Breast epithelium (tissue), 4 donors: ENCODE measurements at regions not wholly inside any gene's neighbourhood (a gene's known extent, or its start where the extent isn't known, plus 50 kb on each side); places are given as distances from the start of the nearest gene placed in this dataset.

Experiments used
- DNase-seq, 2 donors: peaks; one replicate each; pipeline ENCODE4 v3.0.0-alpha.2; 2019; ENCODE audit warnings: low spot score in 2 of 2
- H3K27ac ChIP-seq, 2 donors: fragments of 200-600 bp; sonication (generic) in 1 of 2; one replicate each; pipeline ENCODE4 v1.5.1; 2016 to 2019; ENCODE audit warnings: mild to moderate bottlenecking in 1 of 2
- H3K27me3 ChIP-seq, 2 donors: fragments of 200-600 bp; sonication (generic) in 1 of 2; one replicate each; pipeline versions ENCODE4 v1.5.1 to v1.6.0; 2017 to 2019; ENCODE audit warnings: control low read depth in 1 of 2, mild to moderate bottlenecking in 1 of 2
- H3K36me3 ChIP-seq: fragments of 200-600 bp; one replicate; pipeline ENCODE4 v1.5.1; 2019
- H3K4me1 ChIP-seq, 2 donors: fragments of 200-600 bp; sonication (generic); one replicate each; pipeline ENCODE4 v1.5.1; 2016 to 2019; ENCODE audit warnings: control low read depth in 1 of 2
- H3K4me3 ChIP-seq, 3 donors: fragments of 200-600 bp; sonication (generic); 1 replicate in 2 of 3; 2 replicates in 1 of 3; pipeline ENCODE4 v1.5.1; 2016 to 2019; ENCODE audit warnings: mild to moderate bottlenecking in 3 of 3, moderate library complexity in 2 of 3
- H3K9me3 ChIP-seq, 2 donors: fragments of 200-600 bp; sonication (generic) in 1 of 2; one replicate each; pipeline ENCODE4 v1.5.1; 2016 to 2019; ENCODE audit warnings: control low read depth in 1 of 2
- POLR2A ChIP-seq: fragments of 450-650 bp; IDR thresholded peaks from one replicate; pipeline ENCODE4 v1.6.1; 2016; ENCODE audit warnings: antibody characterized with exemption, mild to moderate bottlenecking, moderate library complexity
- POLR2AphosphoS5 ChIP-seq, 3 donors: sonication (generic); formaldehyde crosslinking; IDR thresholded peaks; one replicate each; pipeline ENCODE4 v1.6.1; 2017; ENCODE audit warnings: antibody characterized with exemption in 3 of 3
- intact Hi-C: fragments of 100-400 bp; cut with DNase I; formaldehyde crosslinking; loops from one replicate; pipeline ENCODE4 v1.15.1; 2023; ENCODE audit warnings: low total_unique reads
- TF ChIP-seq, protein P1 (sequence below), 3 donors: fragments of 450-650 bp; IDR thresholded peaks; one replicate each; pipeline ENCODE4 v1.5.1; 2016 to 2017; ENCODE audit warnings: antibody characterized with exemption in 3 of 3, mild to moderate bottlenecking in 3 of 3, moderate library complexity in 3 of 3

DNA sequence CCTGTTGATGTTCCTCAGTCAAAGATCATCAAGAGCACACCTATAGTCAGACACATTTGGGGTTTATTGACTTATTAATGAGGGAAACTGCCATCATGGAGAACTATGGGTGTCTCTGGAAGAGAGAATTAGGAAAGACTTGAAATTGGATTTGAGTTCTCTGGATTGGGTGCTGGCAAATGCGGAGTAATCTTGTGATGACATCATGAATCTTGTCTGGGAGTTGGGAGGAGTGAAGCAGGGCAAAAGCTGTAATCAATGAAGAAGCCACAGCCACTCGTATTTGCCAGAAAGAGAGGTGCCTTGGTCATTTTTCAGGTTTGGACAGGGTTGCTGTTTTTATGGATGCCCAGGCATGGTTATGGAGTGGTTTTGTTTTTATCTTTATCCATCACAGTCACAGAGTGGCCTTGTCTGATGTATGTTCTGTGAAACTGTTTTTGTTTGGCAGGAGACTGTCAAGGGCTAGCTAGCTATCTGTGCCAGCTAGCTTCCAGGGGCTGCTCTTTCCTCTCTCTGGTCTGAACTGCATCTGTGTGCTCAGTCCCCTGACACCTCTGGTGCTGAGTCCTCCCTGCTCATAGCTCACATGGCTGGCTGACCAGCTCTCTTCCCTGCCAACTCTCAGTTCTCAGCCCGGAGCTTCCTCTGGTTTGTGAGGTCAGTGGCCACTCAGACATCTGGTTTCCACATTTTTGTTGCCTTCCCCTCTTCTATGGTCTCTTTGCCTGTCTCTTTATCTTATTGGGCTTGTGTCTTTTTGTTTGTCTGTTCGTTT is 193.4 kb upstream of the RMP24 start:
- Histone ChIP-seq H3K4me3 (no peak overlapping the region), H3K9me3 (no peaks in the 10 kb centered on the region), H3K27ac (no peak overlapping the region), H3K27me3 (no peaks in the 10 kb centered on the region), H3K36me3 (no peaks in the 10 kb centered on the region), H3K4me1 (no peaks in the 10 kb centered on the region)
- DNase-seq: no peak
- TF ChIP-seq, protein P1, sequence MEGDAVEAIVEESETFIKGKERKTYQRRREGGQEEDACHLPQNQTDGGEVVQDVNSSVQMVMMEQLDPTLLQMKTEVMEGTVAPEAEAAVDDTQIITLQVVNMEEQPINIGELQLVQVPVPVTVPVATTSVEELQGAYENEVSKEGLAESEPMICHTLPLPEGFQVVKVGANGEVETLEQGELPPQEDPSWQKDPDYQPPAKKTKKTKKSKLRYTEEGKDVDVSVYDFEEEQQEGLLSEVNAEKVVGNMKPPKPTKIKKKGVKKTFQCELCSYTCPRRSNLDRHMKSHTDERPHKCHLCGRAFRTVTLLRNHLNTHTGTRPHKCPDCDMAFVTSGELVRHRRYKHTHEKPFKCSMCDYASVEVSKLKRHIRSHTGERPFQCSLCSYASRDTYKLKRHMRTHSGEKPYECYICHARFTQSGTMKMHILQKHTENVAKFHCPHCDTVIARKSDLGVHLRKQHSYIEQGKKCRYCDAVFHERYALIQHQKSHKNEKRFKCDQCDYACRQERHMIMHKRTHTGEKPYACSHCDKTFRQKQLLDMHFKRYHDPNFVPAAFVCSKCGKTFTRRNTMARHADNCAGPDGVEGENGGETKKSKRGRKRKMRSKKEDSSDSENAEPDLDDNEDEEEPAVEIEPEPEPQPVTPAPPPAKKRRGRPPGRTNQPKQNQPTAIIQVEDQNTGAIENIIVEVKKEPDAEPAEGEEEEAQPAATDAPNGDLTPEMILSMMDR (IDR thresholded peaks at IDR 0.05): no peak
- no peak for TF ChIP-seq POLR2A
- TF ChIP-seq POLR2AphosphoS5 (IDR thresholded peaks at IDR 0.05): no peak
- intact Hi-C loops: loop anchor here (5.0 kb wide), 1 partner anchor 912 kb away; no protein-coding TSS in a partner anchor

GRCh38 chr18:35780937-35781336 is 191.5 kb upstream of the RMP24 start:
- no peaks in the 10 kb centered on the region for H3K9me3 ChIP-seq
- intact Hi-C loops: no loop called here
- TF ChIP-seq POLR2AphosphoS5 (IDR thresholded peaks at IDR 0.05) (no peak), POLR2A (no peak)
- TF ChIP-seq, protein P1 (IDR thresholded peaks at IDR 0.05): no peak

GRCh38 chr18:35782926-35783325 is 189.6 kb upstream of the RMP24 start:
- Histone ChIP-seq H3K36me3 (no peaks in the 10 kb centered on the region), H3K27ac (no peak overlapping the region), H3K27me3 (no peaks in the 10 kb centered on the region), H3K9me3 (no peaks in the 10 kb centered on the region), H3K4me1 (no peaks in the 10 kb centered on the region), H3K4me3 (no peak overlapping the region)
- TF ChIP-seq, protein P1 (IDR thresholded peaks at IDR 0.05): no peak
- no peak for TF ChIP-seq POLR2AphosphoS5 (IDR thresholded peaks at IDR 0.05)
- TF ChIP-seq POLR2A: no peak
- no peak for DNase-seq
- intact Hi-C loops: no loop called here

More at GRCh38 chr18:35780937-35781336, 191.5 kb upstream of the RMP24 start:
- Histone ChIP-seq H3K36me3 (no peaks in the 10 kb centered on the region), H3K4me1 (no peaks in the 10 kb centered on the region), H3K27ac (no peak overlapping the region), H3K4me3 (no peak overlapping the region), H3K27me3 (no peaks in the 10 kb centered on the region)
- no peak for DNase-seq

DNA sequence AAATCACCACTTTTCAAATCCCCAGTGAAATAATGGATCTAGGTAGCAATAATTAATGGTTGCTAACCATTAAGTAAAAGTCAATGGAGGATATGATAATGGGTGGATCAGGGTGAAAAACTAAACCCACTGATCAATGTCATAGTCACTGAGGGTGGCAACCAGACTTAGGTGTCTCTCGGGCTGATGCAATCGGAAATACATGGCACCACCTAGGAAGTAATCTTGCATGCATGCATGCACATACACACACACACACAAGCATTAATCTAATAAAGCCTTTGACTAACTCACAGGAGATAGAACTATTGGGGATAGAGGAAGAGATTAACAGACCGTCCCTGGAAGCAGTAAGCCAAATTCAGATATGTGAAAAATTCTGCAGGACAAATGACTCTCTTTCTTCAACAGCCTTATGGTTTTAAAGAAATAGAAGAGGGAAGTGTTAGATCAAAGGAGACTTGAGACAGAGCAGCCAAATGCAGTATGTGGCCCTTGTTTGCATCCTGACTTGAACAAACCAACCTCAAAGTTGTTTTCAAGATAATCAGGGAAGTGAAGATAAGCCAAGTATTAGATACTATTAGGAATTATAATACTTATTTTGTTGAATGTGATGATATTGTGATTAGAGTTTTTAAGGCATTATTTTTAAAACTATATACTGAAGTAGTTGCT is 186.0 kb upstream of the RMP24 start:
- no peaks in the 10 kb centered on the region for H3K9me3 ChIP-seq
- H3K4me1 ChIP-seq: no peaks in the 10 kb centered on the region
- TF ChIP-seq, protein P1 (IDR thresholded peaks at IDR 0.05): no peak
- TF ChIP-seq POLR2A: no peak
- no peak for TF ChIP-seq POLR2AphosphoS5 (IDR thresholded peaks at IDR 0.05)
- no peak overlapping the region for H3K4me3 ChIP-seq
- H3K27me3 ChIP-seq: no peaks in the 10 kb centered on the region
- no peak overlapping the region for H3K27ac ChIP-seq
- no peak for DNase-seq
- H3K36me3 ChIP-seq: no peaks in the 10 kb centered on the region
- intact Hi-C loops: no loop called here

DNA sequence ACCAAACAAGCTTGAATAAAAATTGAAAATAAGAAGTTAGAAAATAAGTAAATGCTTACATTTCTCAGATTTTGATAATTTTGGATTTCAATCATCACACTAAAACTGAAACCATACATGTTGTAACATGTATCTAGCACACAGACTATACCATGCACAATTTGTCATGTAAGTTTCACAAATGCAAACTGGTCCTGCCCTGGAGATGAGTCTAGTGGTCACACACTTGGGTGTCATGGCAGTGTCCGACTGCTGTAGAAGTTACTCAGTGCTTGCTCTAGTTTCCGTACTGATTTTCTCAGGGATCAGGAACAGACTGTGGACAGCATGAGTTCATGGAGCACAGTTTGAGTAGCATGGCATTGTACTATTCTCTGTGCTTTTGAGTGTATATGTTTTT is 182.9 kb upstream of the RMP24 start:
- Histone ChIP-seq H3K9me3 (no peaks in the 10 kb centered on the region), H3K27me3 (no peaks in the 10 kb centered on the region), H3K27ac (no peak overlapping the region), H3K36me3 (no peaks in the 10 kb centered on the region), H3K4me3 (no peak overlapping the region), H3K4me1 (no peaks in the 10 kb centered on the region)
- intact Hi-C loops: no loop called here
- TF ChIP-seq, protein P1 (IDR thresholded peaks at IDR 0.05): no peak
- no peak for TF ChIP-seq POLR2A
- no peak for TF ChIP-seq POLR2AphosphoS5 (IDR thresholded peaks at IDR 0.05)
- DNase-seq: no peak
